Common myeloid progenitor, CD34-positive (primary cell): ENCODE measurements at regions not wholly inside any gene's neighbourhood (a gene's known extent, or its start where the extent isn't known, plus 50 kb on each side); places are given as distances from the start of the nearest gene placed in this dataset.

Source experiments
- CTCF ChIA-PET: fragments of 350-600 bp; sonication (Branson Sonifier 250); formaldehyde crosslinking; loops from one replicate; lab custom pipeline; 2021; ENCODE audit warnings: antibody characterized with exemption; lab: Charles Lee
- POLR2A ChIA-PET: fragments of 350-600 bp; sonication (Branson Sonifier 250); formaldehyde crosslinking; loops from one replicate; lab custom pipeline; 2021; ENCODE audit warnings: antibody characterized with exemption; lab: Charles Lee
- DNase-seq, 3 donors: peaks; one replicate each; pipeline versions ENCODE4 v3.0.0 to v3.0.0-alpha.2; 2013
- H3K27ac ChIP-seq, 2 experiments: 1 replicate in 1 of 2; 2 replicates in 1 of 2; pipeline ENCODE4 v1.7.0; 2013; ENCODE audit warnings: inconsistent platforms in 2 of 2, low read length in 2 of 2, mild to moderate bottlenecking in 2 of 2, low read depth in 1 of 2, moderate library complexity in 1 of 2; ENCODE audit not compliant: severe bottlenecking in 2 of 2, insufficient read depth in 1 of 2, poor library complexity in 1 of 2
- H3K27me3 ChIP-seq, 5 experiments: replicated peaks in 2 of 5; 1 replicate in 3 of 5; 2 replicates in 2 of 5; pipeline versions ENCODE4 v1.6.1 to v1.7.0; 2013; ENCODE audit warnings: low read length in 4 of 5, mild to moderate bottlenecking in 2 of 5, moderate library complexity in 2 of 5, inconsistent platforms in 1 of 5; ENCODE audit not compliant: insufficient read depth in 5 of 5, control insufficient read depth in 4 of 5
- H3K36me3 ChIP-seq, 4 experiments: 1 replicate in 2 of 4; 2 replicates in 2 of 4; pipeline versions ENCODE4 v1.6.1 to v1.7.0; 2013; ENCODE audit warnings: low read length in 3 of 4, control low read depth in 1 of 4, mild to moderate bottlenecking in 1 of 4; ENCODE audit not compliant: control insufficient read depth in 4 of 4, insufficient read depth in 4 of 4
- H3K4me1 ChIP-seq, 4 experiments: 1 replicate in 3 of 4; 2 replicates in 1 of 4; pipeline versions ENCODE4 v1.6.1 to v1.7.1; 2013; ENCODE audit warnings: low read length in 3 of 4, mild to moderate bottlenecking in 3 of 4, control low read depth in 1 of 4, inconsistent platforms in 1 of 4, moderate library complexity in 1 of 4; ENCODE audit not compliant: control insufficient read depth in 4 of 4, insufficient read depth in 4 of 4; ENCODE audit errors: control extremely low read depth in 1 of 4
- H3K4me3 ChIP-seq, 7 experiments: 1 replicate in 4 of 7; 2 replicates in 3 of 7; pipeline versions ENCODE4 v1.5.1 to v1.7.0; 2013; ENCODE audit warnings: mild to moderate bottlenecking in 7 of 7, low read length in 6 of 7, moderate library complexity in 6 of 7, inconsistent platforms in 2 of 7, low read depth in 2 of 7, control low read depth in 1 of 7; ENCODE audit not compliant: insufficient read depth in 4 of 7, control insufficient read depth in 1 of 7; ENCODE audit errors: extremely low read depth in 1 of 7
- H3K9me3 ChIP-seq, 5 experiments: 1 replicate in 4 of 5; 2 replicates in 1 of 5; pipeline versions ENCODE4 v1.6.1 to v1.7.1; 2013; ENCODE audit warnings: low read length in 4 of 5, mild to moderate bottlenecking in 2 of 5, inconsistent platforms in 1 of 5, low read depth in 1 of 5, moderate library complexity in 1 of 5; ENCODE audit not compliant: control insufficient read depth in 4 of 5, insufficient read depth in 2 of 5; ENCODE audit errors: control extremely low read depth in 1 of 5
- WGBS: methylation state at CpG from one replicate; pipeline ENCODE4 v1.1.5; 2013; ENCODE audit not compliant: insufficient coverage; 5-methylcytosine and 5-hydroxymethylcytosine counted together

GRCh38 chr1:103256490-103256889, 148.2 kb upstream of the COL11A1 start:
- H3K27ac ChIP-seq: no peak overlapping the region
- no CpG with 5 or more reads among the region's 1 CpG for WGBS

GRCh38 chr1:103254691-103255090, 146.4 kb upstream of the COL11A1 start:
- CTCF ChIA-PET: no interaction called here
- Histone ChIP-seq H3K27ac (no peak overlapping the region), H3K4me1 (no peaks in the 10 kb centered on the region), H3K9me3 (no peaks in the 10 kb centered on the region), H3K4me3 (no peak overlapping the region), H3K36me3 (no peaks in the 10 kb centered on the region), H3K27me3 (no peaks in the 10 kb centered on the region)
- DNase-seq: no peak
- no CpG with 5 or more reads among the region's 3 CpGs for WGBS
- POLR2A ChIA-PET: no interaction called here

More at GRCh38 chr1:103256490-103256889, 148.2 kb upstream of the COL11A1 start:
- no peak for DNase-seq
- Histone ChIP-seq H3K9me3 (no peaks in the 10 kb centered on the region), H3K4me3 (no peak overlapping the region), H3K27me3 (no peaks in the 10 kb centered on the region), H3K36me3 (no peaks in the 10 kb centered on the region), H3K4me1 (no peaks in the 10 kb centered on the region)
- POLR2A ChIA-PET: no interaction called here
- CTCF ChIA-PET: no interaction called here

GRCh38 chr1:103250441-103250861, 142.1 kb upstream of the COL11A1 start:
- H3K4me1 ChIP-seq: no peaks in the 10 kb centered on the region
- H3K9me3 ChIP-seq: no peaks in the 10 kb centered on the region
- ChIA-PET POLR2A (no interaction called here), CTCF (no interaction called here)
- no peaks in the 10 kb centered on the region for H3K27me3 ChIP-seq
- no peak overlapping the region for H3K27ac ChIP-seq
- no peak overlapping the region for H3K4me3 ChIP-seq
- no peaks in the 10 kb centered on the region for H3K36me3 ChIP-seq
- WGBS: 74% methylated on average over 3 of the region's 3 CpGs
- no peak for DNase-seq

- DNase-seq: no peak
- ChIA-PET POLR2A (no interaction called here), CTCF (no interaction called here)
- no peaks in the 10 kb centered on the region for H3K4me1 ChIP-seq
- no peaks in the 10 kb centered on the region for H3K9me3 ChIP-seq
- H3K36me3 ChIP-seq: no peaks in the 10 kb centered on the region
- no peak overlapping the region for H3K4me3 ChIP-seq
- H3K27me3 ChIP-seq: no peaks in the 10 kb centered on the region
- H3K27ac ChIP-seq: no peak overlapping the region
- WGBS: 98% methylated on average over 8 of the region's 8 CpGs
These were observed 140.2 kb upstream of the COL11A1 start for GRCh38 chr1:103248417-103249102.

GRCh38 chr1:103247517-103247916, 139.2 kb upstream of the COL11A1 start:
- H3K27ac ChIP-seq: no peak overlapping the region

GRCh38 chr1:103243481-103243880, 135.2 kb upstream of the COL11A1 start:
- Histone ChIP-seq H3K36me3 (no peaks in the 10 kb centered on the region), H3K9me3 (no peaks in the 10 kb centered on the region), H3K4me3 (no peak overlapping the region), H3K4me1 (no peaks in the 10 kb centered on the region), H3K27ac (no peak overlapping the region), H3K27me3 (no peaks in the 10 kb centered on the region)
- no CpG with 5 or more reads among the region's 1 CpG for WGBS
- CTCF ChIA-PET: no interaction called here
- POLR2A ChIA-PET: no interaction called here
- no peak for DNase-seq

More at GRCh38 chr1:103247517-103247916, 139.2 kb upstream of the COL11A1 start:
- Histone ChIP-seq H3K36me3 (no peaks in the 10 kb centered on the region), H3K9me3 (no peaks in the 10 kb centered on the region), H3K27me3 (no peaks in the 10 kb centered on the region), H3K4me3 (no peak overlapping the region), H3K4me1 (no peaks in the 10 kb centered on the region)
- ChIA-PET POLR2A (no interaction called here), CTCF (no interaction called here)
- DNase-seq: no peak
- 57% methylated on average over 1 of the region's 2 CpGs for WGBS

- Histone ChIP-seq H3K36me3 (no peaks in the 10 kb centered on the region), H3K4me3 (no peak overlapping the region), H3K27ac (no peak overlapping the region), H3K27me3 (no peaks in the 10 kb centered on the region), H3K9me3 (no peaks in the 10 kb centered on the region), H3K4me1 (no peaks in the 10 kb centered on the region)
- ChIA-PET CTCF (no interaction called here), POLR2A (no interaction called here)
- DNase-seq: no peak
These were observed 130.7 kb upstream of the COL11A1 start for GRCh38 chr1:103239034-103239433.
